Loucy (cell line): ENCODE measurements at regions not wholly inside any gene's neighbourhood (a gene's known extent, or its start where the extent isn't known, plus 50 kb on each side); places are given as distances from the start of the nearest gene placed in this dataset.

Experiments used
- H2AFZ ChIP-seq: fragments of 200-600 bp; sonication (generic); 2 replicates; pipeline ENCODE4 v1.6.0; 2016; ENCODE audit warnings: antibody characterized with exemption, mild to moderate bottlenecking, low read length, moderate library complexity
- H3F3A ChIP-seq: fragments of 200-600 bp; 2 replicates; pipeline ENCODE4 v1.6.0; 2016; ENCODE audit warnings: antibody characterized with exemption, low read depth, mild to moderate bottlenecking
- H3K27me3 ChIP-seq: fragments of 200-600 bp; sonication (generic); 2 replicates; pipeline ENCODE4 v1.6.1; 2014; ENCODE audit warnings: low read length, mild to moderate bottlenecking; ENCODE audit not compliant: insufficient read depth, poor library complexity, severe bottlenecking
- H3K36me3 ChIP-seq: fragments of 200-600 bp; sonication (generic); 2 replicates; pipeline ENCODE4 v1.6.1; 2016; ENCODE audit warnings: low read length; ENCODE audit not compliant: insufficient read depth
- H3K4me1 ChIP-seq: fragments of 200-600 bp; sonication (generic); 2 replicates; pipeline ENCODE4 v1.5.1; 2014; ENCODE audit warnings: low read length, mild to moderate bottlenecking; ENCODE audit not compliant: insufficient read depth, poor library complexity, severe bottlenecking
- H3K4me2 ChIP-seq: fragments of 200-600 bp; sonication (generic); 2 replicates; pipeline ENCODE4 v1.6.0; 2014; ENCODE audit warnings: antibody characterized with exemption, low read length, low read depth, mild to moderate bottlenecking; ENCODE audit not compliant: poor library complexity, severe bottlenecking
- H3K4me3 ChIP-seq: fragments of 200-600 bp; sonication (generic); 2 replicates; pipeline ENCODE4 v1.5.1; 2014; ENCODE audit warnings: low read length, mild to moderate bottlenecking, mixed read lengths; ENCODE audit not compliant: poor library complexity, severe bottlenecking
- H3K79me2 ChIP-seq: fragments of 200-600 bp; sonication (generic); 2 replicates; pipeline ENCODE4 v1.6.1; 2014; ENCODE audit warnings: low read length; ENCODE audit not compliant: insufficient read depth
- H3K9ac ChIP-seq: fragments of 200-600 bp; sonication (generic); 2 replicates; pipeline ENCODE4 v1.6.0; 2014; ENCODE audit warnings: mild to moderate bottlenecking, low read depth, low read length, moderate library complexity; ENCODE audit not compliant: poor library complexity, severe bottlenecking
- H3K9me2 ChIP-seq: fragments of 200-600 bp; sonication (generic); replicated peaks from 2 replicates; pipeline ENCODE4 v1.6.1; 2016; ENCODE audit warnings: low read depth, low read length, mixed read lengths
- H3K9me3 ChIP-seq: fragments of 200-600 bp; sonication (generic); 2 replicates; pipeline ENCODE4 v1.6.1; 2014; ENCODE audit warnings: mild to moderate bottlenecking, antibody characterized with exemption, low read length, low read depth; ENCODE audit not compliant: insufficient read depth
- H4K20me1 ChIP-seq: fragments of 200-600 bp; sonication (generic); 2 replicates; pipeline ENCODE4 v1.6.0; 2014; ENCODE audit warnings: antibody characterized with exemption, low read length, mild to moderate bottlenecking; ENCODE audit not compliant: insufficient read depth, poor library complexity, severe bottlenecking
- EZH2phosphoT487 ChIP-seq: fragments of 200-600 bp; IDR thresholded peaks from 2 replicates; pipeline ENCODE4 v1.6.1; 2018; ENCODE audit warnings: antibody characterized with exemption, mild to moderate bottlenecking, moderate library complexity, borderline replicate concordance
- TF ChIP-seq, protein P1 (sequence below): fragments of 200-600 bp; sonication (generic); conservative IDR thresholded peaks from 2 replicates; pipeline ENCODE4 v1.5.1; 2014; ENCODE audit warnings: mild to moderate bottlenecking, antibody characterized with exemption, low read length

GRCh38 chr15:70262591-70263274, 165.0 kb upstream of the TLE3 start:
- Histone ChIP-seq H4K20me1 (no peaks in the 10 kb centered on the region), H3K9ac (no peak overlapping the region), H3K79me2 (no peaks in the 10 kb centered on the region; the same call in 1 of the 2 replicates), H3K4me3 (no peak overlapping the region), H3K9me2 (no peaks in the 10 kb centered on the region), H3K36me3 (no peaks in the 10 kb centered on the region), H2AFZ (no peak overlapping the region), H3F3A (peaks cover 7% of the 10 kb centered on the region; the same call in 1 of the 2 replicates), H3K9me3 (no peaks in the 10 kb centered on the region), H3K4me2 (no peak overlapping the region), H3K4me1 (peaks cover 67% of the 10 kb centered on the region), H3K27me3 (no peaks in the 10 kb centered on the region)
- TF ChIP-seq EZH2phosphoT487 = no peak
- TF ChIP-seq, protein P1, sequence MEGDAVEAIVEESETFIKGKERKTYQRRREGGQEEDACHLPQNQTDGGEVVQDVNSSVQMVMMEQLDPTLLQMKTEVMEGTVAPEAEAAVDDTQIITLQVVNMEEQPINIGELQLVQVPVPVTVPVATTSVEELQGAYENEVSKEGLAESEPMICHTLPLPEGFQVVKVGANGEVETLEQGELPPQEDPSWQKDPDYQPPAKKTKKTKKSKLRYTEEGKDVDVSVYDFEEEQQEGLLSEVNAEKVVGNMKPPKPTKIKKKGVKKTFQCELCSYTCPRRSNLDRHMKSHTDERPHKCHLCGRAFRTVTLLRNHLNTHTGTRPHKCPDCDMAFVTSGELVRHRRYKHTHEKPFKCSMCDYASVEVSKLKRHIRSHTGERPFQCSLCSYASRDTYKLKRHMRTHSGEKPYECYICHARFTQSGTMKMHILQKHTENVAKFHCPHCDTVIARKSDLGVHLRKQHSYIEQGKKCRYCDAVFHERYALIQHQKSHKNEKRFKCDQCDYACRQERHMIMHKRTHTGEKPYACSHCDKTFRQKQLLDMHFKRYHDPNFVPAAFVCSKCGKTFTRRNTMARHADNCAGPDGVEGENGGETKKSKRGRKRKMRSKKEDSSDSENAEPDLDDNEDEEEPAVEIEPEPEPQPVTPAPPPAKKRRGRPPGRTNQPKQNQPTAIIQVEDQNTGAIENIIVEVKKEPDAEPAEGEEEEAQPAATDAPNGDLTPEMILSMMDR = 0 out of 2 replicates have a peak, but pooled peaks have one; percentile 15

GRCh38 chr15:70262171-70262570, 164.5 kb upstream of the TLE3 start:
- TF ChIP-seq EZH2phosphoT487 = no peak
- TF ChIP-seq, protein P1 = no peak

DNA sequence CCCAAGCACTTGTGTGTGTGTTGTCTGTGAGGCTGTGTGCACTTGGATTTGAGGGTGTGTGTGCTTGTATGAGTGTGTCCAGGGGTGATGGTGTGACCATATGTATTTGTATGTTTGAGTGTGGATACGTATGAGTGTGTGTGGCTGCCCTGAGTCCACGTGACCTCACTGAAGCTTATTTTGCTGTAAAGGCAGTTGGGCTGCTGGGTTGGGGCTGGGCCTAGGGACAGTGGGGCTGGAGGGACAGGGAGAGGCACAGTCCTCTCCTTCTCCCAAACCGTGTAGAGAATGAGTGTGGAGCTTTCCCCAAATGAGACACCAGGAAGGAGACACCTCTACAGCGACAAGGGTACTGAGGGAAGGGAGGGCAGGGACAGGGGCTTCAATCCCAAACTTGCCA, 163.4 kb upstream of the TLE3 start:
- Histone ChIP-seq H3K9ac (peak overlapping the region; percentile 81), H3F3A (peaks cover 7% of the 10 kb centered on the region; the same call in 1 of the 2 replicates), H3K79me2 (no peaks in the 10 kb centered on the region; the same call in 1 of the 2 replicates), H3K9me3 (no peaks in the 10 kb centered on the region), H3K4me2 (peak overlapping the region; percentile 75), H2AFZ (no peak overlapping the region), H3K9me2 (no peaks in the 10 kb centered on the region), H3K4me1 (peaks cover 71% of the 10 kb centered on the region), H3K36me3 (no peaks in the 10 kb centered on the region), H4K20me1 (no peaks in the 10 kb centered on the region), H3K27me3 (no peaks in the 10 kb centered on the region), H3K4me3 (no peak overlapping the region)
- TF ChIP-seq, protein P1 = no peak
- no peak for TF ChIP-seq EZH2phosphoT487

More at GRCh38 chr15:70262171-70262570, 164.5 kb upstream of the TLE3 start:
- Histone ChIP-seq H3K4me3 (no peak overlapping the region), H3K9ac (peak overlapping the region; percentile 27), H3K79me2 (no peaks in the 10 kb centered on the region; the same call in 1 of the 2 replicates), H3K9me3 (no peaks in the 10 kb centered on the region), H3K36me3 (no peaks in the 10 kb centered on the region), H3F3A (peaks cover 7% of the 10 kb centered on the region; the same call in 1 of the 2 replicates), H2AFZ (no peak overlapping the region), H3K4me2 (no peak overlapping the region), H3K9me2 (no peaks in the 10 kb centered on the region), H3K27me3 (no peaks in the 10 kb centered on the region), H4K20me1 (no peaks in the 10 kb centered on the region), H3K4me1 (peaks cover 73% of the 10 kb centered on the region)
